ENCODE measurements at regions not wholly inside any gene's neighbourhood (a gene's known extent, or its start where the extent isn't known, plus 50 kb on each side); places are given as distances from the start of the nearest gene placed in this dataset.
"Not testable (repeated sequence)": the region's sequence is repeated elsewhere in the genome, so short reads cannot be mapped to it uniquely, and the experiment has no call there.

DNA sequence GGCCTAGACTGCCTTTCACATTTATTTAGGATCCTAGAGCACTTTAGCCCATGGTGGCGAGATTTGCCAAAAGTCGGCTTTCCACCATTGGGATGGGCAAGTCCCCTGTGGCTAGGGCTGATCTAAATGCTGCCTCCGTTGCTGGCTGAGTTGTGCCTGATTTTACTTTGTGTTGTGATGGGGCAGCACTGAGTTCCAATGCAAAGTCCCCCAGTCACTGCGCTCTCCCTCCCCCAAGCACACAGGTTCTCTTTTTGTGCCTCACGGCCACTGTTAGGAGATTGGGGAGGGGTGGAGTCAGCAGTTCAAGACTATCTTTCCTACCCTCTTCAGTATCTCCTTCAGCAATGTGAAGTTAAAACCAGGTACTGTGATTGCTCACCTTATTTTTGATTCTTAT, 66.7 kb upstream of the COX20 start (continued):
- TF ChIP-seq BCLAF1 (IDR thresholded peaks at IDR 0.05; ENCODE audit: borderline replicate concordance in 1 of 2, control insufficient read depth in 1 of 2, low read depth in 2 of 2, low read length in 1 of 2) = no peak
- no peak for TF ChIP-seq SLC30A9 (CRISPR knock-in tag; IDR thresholded peaks at IDR 0.05)
- no peak for TF ChIP-seq HCFC1 (IDR thresholded peaks at IDR 0.05; ENCODE audit: low read depth, low read length)
- no peak for TF ChIP-seq CHD2 (IDR thresholded peaks at IDR 0.05; ENCODE audit: low read depth, low read length)
- TF ChIP-seq CBX8 (IDR thresholded peaks at IDR 0.05; ENCODE audit: borderline replicate concordance, extremely low read depth, low read depth, low read length, poor library complexity, severe bottlenecking) = no peak
- TF ChIP-seq NR2F6 (CRISPR knock-in tag; IDR thresholded peaks at IDR 0.05) = no peak
- no peak for TF ChIP-seq YY1 (IDR thresholded peaks at IDR 0.05; ENCODE audit: borderline replicate concordance in 1 of 3, control insufficient read depth in 1 of 3, extremely low read depth in 1 of 3, insufficient read depth in 3 of 3, insufficient read length in 1 of 3, insufficient replicate concordance in 2 of 3, low read depth in 1 of 3, low read length in 2 of 3)
- TF ChIP-seq NCOA4 (IDR thresholded peaks at IDR 0.05; ENCODE audit: partially characterized antibody) = no peak

- H3K79me2 ChIP-seq (ENCODE audit: control insufficient read depth, insufficient read depth, low read length); BruUV-seq (replicated peaks); ATAC-seq; H2AFZ ChIP-seq (ENCODE audit: low read depth, low read length); intact Hi-C loops (cut with micrococcal nuclease); H3K9me1 ChIP-seq (ENCODE audit: control insufficient read depth, insufficient read depth, low read length); H3K4me3 ChIP-seq; H3K27ac ChIP-seq (ENCODE audit: extremely low read depth, low read depth, low read length); H3K4me2 ChIP-seq (ENCODE audit: insufficient read depth, low read length); DNase-seq (ENCODE audit: extremely low read depth in 1 of 4, low spot score in 3 of 4); H3K4me1 ChIP-seq (replicated peaks in 1 of 2; ENCODE audit: control insufficient read depth in 2 of 2, insufficient read depth in 2 of 2, low read length in 2 of 2); CTCF ChIA-PET (ENCODE audit: low intra/inter-chr PET ratio); in situ Hi-C loops (cut with MboI); H3K9me3 ChIP-seq (replicated peaks; ENCODE audit: control insufficient read depth, insufficient read depth, low read depth, low read length); H4K20me1 ChIP-seq (replicated peaks; ENCODE audit: control insufficient read depth, insufficient read depth, low read length); H3K36me3 ChIP-seq (ENCODE audit: control insufficient read depth, insufficient read depth, low read length); H3K9ac ChIP-seq (ENCODE audit: insufficient read depth in 1 of 2, low read depth in 2 of 2, low read length in 2 of 2); FAIRE-seq: not testable (repeated sequence)
- POLR2A ChIA-PET = interaction anchor here (1.2 kb wide), 1 partner anchor 10 kb away, joined by 3 read pairs; no protein-coding TSS in a partner anchor
- peaks cover 25 to 44% of the 10 kb centered on the region in 2 experiments for H3K27me3 ChIP-seq (ENCODE audit: control insufficient read depth in 2 of 2, insufficient read depth in 2 of 2, low read length in 2 of 2)
- WGBS (ENCODE audit: insufficient coverage, low coverage, missing lambda C conversion rate) = 0% methylated on average over 6 of the region's 7 CpGs
Observed at GRCh38 chr1:244770556-244770955, 64.9 kb upstream of the COX20 start.

Measured in K562 (cell line).